ENCODE measurements at regions not wholly inside any gene's neighbourhood (a gene's known extent, or its start where the extent isn't known, plus 50 kb on each side); places are given as distances from the start of the nearest gene placed in this dataset.

GRCh38 chr1:5764464-5764863 lies 227.8 kb downstream of the NPHP4 start:
- WGBS, 2 donors, result 34 to 50% methylated on average over 8 of the region's 8 CpGs
- intact Hi-C loops (cut with DNase I), result no loop called here
- H3K4me3 ChIP-seq, result no peak overlapping the region
- H3K36me3 ChIP-seq, result no peaks in the 10 kb centered on the region
- TF ChIP-seq POLR2A (IDR thresholded peaks at IDR 0.05), result no peak
- peaks cover 4 to 45% (median 28%) of the 10 kb centered on the region in 3 donors for H3K27me3 ChIP-seq
- no peaks in the 10 kb centered on the region for H3K9me3 ChIP-seq
- H3K4me1 ChIP-seq, result no peaks in the 10 kb centered on the region
- no peak for DNase-seq
- H3K27ac ChIP-seq, result no peak overlapping the region

- TF ChIP-seq POLR2AphosphoS5 (IDR thresholded peaks at IDR 0.05), result no peak
- TF ChIP-seq POLR2A (IDR thresholded peaks at IDR 0.05), result no peak
- no peak for TF ChIP-seq CTCF (IDR thresholded peaks at IDR 0.05)
- TF ChIP-seq EP300 (IDR thresholded peaks at IDR 0.05), result no peak
- intact Hi-C loops (cut with DNase I), result no loop called here
- no peak overlapping the region for H3K4me3 ChIP-seq
- no peaks in the 10 kb centered on the region for H3K36me3 ChIP-seq
- no peaks in the 10 kb centered on the region for H3K4me1 ChIP-seq
- H3K9me3 ChIP-seq, result no peaks in the 10 kb centered on the region
- 58 to 71% methylated on average over 8 of the region's 8 CpGs for WGBS, 2 donors
- no peak overlapping the region for H3K27ac ChIP-seq
- peaks cover 4 to 45% (median 26%) of the 10 kb centered on the region in 3 donors for H3K27me3 ChIP-seq
- DNase-seq, result no peak
Measured at GRCh38 chr1:5763696-5764370, 228.4 kb downstream of the NPHP4 start.

GRCh38 chr1:5758859-5759578 lies 233.2 kb downstream of the NPHP4 start:
- 72% methylated on average over 19 of the region's 19 CpGs for WGBS, 2 donors
- Histone ChIP-seq H3K27ac (no peak overlapping the region), H3K9me3 (no peaks in the 10 kb centered on the region), H3K27me3 (peaks cover 0 to 14% (median 0%) of the 10 kb centered on the region in 3 donors), H3K36me3 (no peaks in the 10 kb centered on the region), H3K4me3 (no peak overlapping the region), H3K4me1 (no peaks in the 10 kb centered on the region)
- no peak for DNase-seq
- TF ChIP-seq CTCF (IDR thresholded peaks at IDR 0.05) (no peak), POLR2A (IDR thresholded peaks at IDR 0.05) (no peak), POLR2AphosphoS5 (IDR thresholded peaks at IDR 0.05) (no peak), EP300 (IDR thresholded peaks at IDR 0.05) (no peak)
- intact Hi-C loops (cut with DNase I), result no loop called here

GRCh38 chr1:5758000-5758858 lies 234.0 kb downstream of the NPHP4 start:
- TF ChIP-seq POLR2A (IDR thresholded peaks at IDR 0.05) (no peak), POLR2AphosphoS5 (IDR thresholded peaks at IDR 0.05) (no peak), EP300 (IDR thresholded peaks at IDR 0.05) (no peak), CTCF (IDR thresholded peaks at IDR 0.05) (no peak)
- H3K36me3 ChIP-seq, result no peaks in the 10 kb centered on the region
- intact Hi-C loops (cut with DNase I), result no loop called here
- DNase-seq, result no peak
- peaks cover 0 to 14% (median 0%) of the 10 kb centered on the region in 3 donors for H3K27me3 ChIP-seq
- H3K9me3 ChIP-seq, result no peaks in the 10 kb centered on the region
- no peak overlapping the region for H3K27ac ChIP-seq
- H3K4me1 ChIP-seq, result no peaks in the 10 kb centered on the region
- WGBS, 2 donors, result 65 to 78% methylated on average over 18 of the region's 18 CpGs
- no peak overlapping the region for H3K4me3 ChIP-seq
